HCT116 (cell line): ENCODE measurements at regions not wholly inside any gene's neighbourhood (a gene's known extent, or its start where the extent isn't known, plus 50 kb on each side); places are given as distances from the start of the nearest gene placed in this dataset.

ENCODE experiments used
- ATAC-seq: fragments of 200-7000 bp; cut with Tn5 transposase; 2 replicates; pipeline ENCODE4 v1.9.1; 2020; ENCODE audit warnings: mild to moderate bottlenecking, moderate library complexity
- BruUV-seq: library from RNA; stranded (reverse); fragments of 400-500 nt; replicated peaks from 2 replicates; lab custom pipeline; 2021; lab: Mats Ljungman, UMichigan
- CTCF ChIA-PET: fragments of 300-600 bp; sonication (Branson Sonifier 250); formaldehyde crosslinking; loops from one replicate; lab custom pipeline; 2021; ENCODE audit warnings: antibody characterized with exemption; lab: Charles Lee
- POLR2A ChIA-PET: fragments of 300-600, 350-600 bp; sonication (Branson Sonifier 250); formaldehyde crosslinking; loops from one replicate; lab custom pipeline; 2021; ENCODE audit warnings: antibody characterized with exemption; lab: Charles Lee
- RAD21 ChIA-PET, 2 experiments: fragments of 300-600 bp; sonication (Branson Sonifier 250); formaldehyde crosslinking; loops; one replicate each; lab custom pipeline; 2023; ENCODE audit warnings: low total read pairs in 2 of 2; ENCODE audit not compliant: uncharacterized antibody in 2 of 2, unreplicated experiment in 2 of 2, low non-redundant PET in 1 of 2; lab: Charles Lee
- DNase-seq: peaks from one replicate; pipeline ENCODE4 v3.0.0-alpha.2; 2010; ENCODE audit warnings: low read depth, low spot score
- H2AFZ ChIP-seq: fragments of 200-600 bp; shearing (Covaris generic), sonication (generic); 2 replicates; pipeline ENCODE4 v1.6.1; 2017; ENCODE audit warnings: low read depth, mixed run types, mixed read lengths, antibody characterized with exemption, low read length; ENCODE audit not compliant: poor library complexity, severe bottlenecking
- H3K27ac ChIP-seq: 2 replicates; pipeline ENCODE4 v1.5.1; 2012; ENCODE audit warnings: low read depth, low read length
- H3K27me3 ChIP-seq: fragments of 200-600 bp; sonication (generic); 2 replicates; pipeline ENCODE4 v1.6.1; 2016; ENCODE audit warnings: mixed run types, low read length, mixed read lengths; ENCODE audit not compliant: insufficient read depth
- H3K36me3 ChIP-seq, 2 experiments: fragments of 200-500 bp in 1 of 2; fragments of 200-600 bp in 1 of 2; sonication (Bioruptor generic) in 1 of 2; sonication (generic) in 1 of 2; 2 replicates each; pipeline versions ENCODE4 v1.5.1 to v1.6.1; 2014 to 2016; ENCODE audit warnings: low read length in 2 of 2, inconsistent platforms in 1 of 2, mixed read lengths in 1 of 2, mixed run types in 1 of 2; ENCODE audit not compliant: insufficient read depth in 2 of 2, control insufficient read depth in 1 of 2
- H3K4me1 ChIP-seq, 2 experiments: fragments of 200-600 bp in 1 of 2; sonication (generic) in 1 of 2; 2 replicates each; pipeline versions ENCODE4 v1.5.1 to v1.6.1; 2012 to 2017; ENCODE audit warnings: low read length in 2 of 2, inconsistent platforms in 1 of 2, mild to moderate bottlenecking in 1 of 2, mixed read lengths in 1 of 2, mixed run types in 1 of 2, moderate library complexity in 1 of 2; ENCODE audit not compliant: insufficient read depth in 2 of 2, control insufficient read depth in 1 of 2
- H3K4me2 ChIP-seq: fragments of 200-600 bp; sonication (generic); 2 replicates; pipeline ENCODE4 v1.6.1; 2017; ENCODE audit warnings: mixed run types, low read length, mixed read lengths
- H3K4me3 ChIP-seq, 2 experiments: fragments of 200-600 bp in 1 of 2; sonication (generic) in 1 of 2; replicated peaks in 1 of 2; 2 replicates each; pipeline ENCODE4 v1.5.1; 2011 to 2016; ENCODE audit warnings: low read length in 2 of 2, control low read depth in 1 of 2, low read depth in 1 of 2, mild to moderate bottlenecking in 1 of 2, mixed read lengths in 1 of 2, mixed run types in 1 of 2
- H3K79me2 ChIP-seq: fragments of 200-600 bp; sonication (generic); 2 replicates; pipeline ENCODE4 v1.6.1; 2017; ENCODE audit warnings: mild to moderate bottlenecking, mixed run types, low read length, moderate library complexity, mixed read lengths; ENCODE audit not compliant: insufficient read depth
- H3K9ac ChIP-seq: fragments of 200-600 bp; sonication (generic); 2 replicates; pipeline ENCODE4 v1.6.1; 2016; ENCODE audit warnings: low read length, mixed read lengths
- H3K9me2 ChIP-seq: fragments of 200-600 bp; sonication (generic), shearing (Covaris generic); 2 replicates; pipeline ENCODE4 v1.6.1; 2017; ENCODE audit warnings: mixed run types, mild to moderate bottlenecking, moderate library complexity; ENCODE audit not compliant: insufficient read depth
- H3K9me3 ChIP-seq, 2 experiments: fragments of 200-500 bp in 1 of 2; fragments of 200-600 bp in 1 of 2; sonication (Bioruptor generic) in 1 of 2; sonication (generic) in 1 of 2; 2 replicates each; pipeline ENCODE4 v1.6.1; 2014 to 2017; ENCODE audit warnings: low read length in 2 of 2, mixed read lengths in 2 of 2, inconsistent platforms in 1 of 2, low read depth in 1 of 2, mild to moderate bottlenecking in 1 of 2, mixed run types in 1 of 2, moderate library complexity in 1 of 2; ENCODE audit not compliant: control insufficient read depth in 1 of 2, insufficient read depth in 1 of 2
- H4K20me1 ChIP-seq: fragments of 200-600 bp; sonication (generic), shearing (Covaris generic); 2 replicates; pipeline ENCODE4 v1.6.1; 2017; ENCODE audit warnings: mixed run types, mild to moderate bottlenecking, moderate library complexity; ENCODE audit not compliant: insufficient read depth
- CTCF ChIP-seq, 3 experiments: fragments of 200-600 bp in 1 of 3; sonication (generic) in 1 of 3; IDR thresholded peaks in 2 of 3; conservative IDR thresholded peaks in 1 of 3; 2 replicates each; pipeline ENCODE4 v1.5.1; 2012 to 2017; ENCODE audit warnings: low read depth in 2 of 3, low read length in 2 of 3, antibody characterized with exemption in 1 of 3, borderline replicate concordance in 1 of 3, control low read depth in 1 of 3, mild to moderate bottlenecking in 1 of 3, mixed read lengths in 1 of 3, mixed run types in 1 of 3, moderate library complexity in 1 of 3; ENCODE audit not compliant: insufficient read depth in 1 of 3
- EZH2phosphoT487 ChIP-seq: fragments of 200-600 bp; IDR thresholded peaks from 2 replicates; pipeline ENCODE4 v1.6.1; 2018; ENCODE audit warnings: antibody characterized with exemption, borderline replicate concordance
- FOSL1 ChIP-seq: IDR thresholded peaks from 2 replicates; pipeline ENCODE4 v1.6.1; 2012; ENCODE audit warnings: low read depth
- POLR2AphosphoS5 ChIP-seq: IDR thresholded peaks from 2 replicates; pipeline ENCODE4 v1.6.1; 2011; ENCODE audit warnings: mild to moderate bottlenecking, low read depth, low read length, moderate library complexity
- RAD21 ChIP-seq: IDR thresholded peaks from 2 replicates; pipeline ENCODE4 v1.6.1; 2012; ENCODE audit warnings: low read depth, mild to moderate bottlenecking
- REST ChIP-seq: IDR thresholded peaks from 2 replicates; pipeline ENCODE4 v1.6.1; 2012; ENCODE audit warnings: low read depth
- ZFX ChIP-seq: fragments of 450-650 bp; IDR thresholded peaks from 2 replicates; pipeline ENCODE4 v1.6.1; 2017
- intact Hi-C: fragments of 100-400 bp; cut with micrococcal nuclease; formaldehyde crosslinking; loops from 2 replicates; pipeline ENCODE4 v1.10.0; 2022

GRCh38 chr3:182612332-182612731, 181.0 kb upstream of the ATP11B start:
- CTCF ChIA-PET: no interaction called here

More at GRCh38 chr3:182612332-182612731, 181.0 kb upstream of the ATP11B start:
- ATAC-seq: no peak
- Histone ChIP-seq H3K4me2 (no peak overlapping the region), H3K27me3 (no peaks in the 10 kb centered on the region), H3K27ac (no peak overlapping the region), H3K9me3 (no peaks in the 10 kb centered on the region), H3K79me2 (no peaks in the 10 kb centered on the region), H3K4me3 (no peak overlapping the region), H3K4me1 (peaks cover 16% of the 10 kb centered on the region in 2 experiments; a peak in 3 of 4 replicates), H3K36me3 (no peaks in the 10 kb centered on the region), H4K20me1 (no peaks in the 10 kb centered on the region), H3K9ac (no peak overlapping the region), H3K9me2 (no peaks in the 10 kb centered on the region), H2AFZ (no peak overlapping the region)
- RAD21 ChIA-PET: no interaction called here
- TF ChIP-seq EZH2phosphoT487 (no peak), CTCF (IDR thresholded peaks at IDR 0.05 in 2 of 3, conservative IDR thresholded peaks at IDR 0.05 in 1 of 3; ENCODE audit: borderline replicate concordance in 1 of 3, insufficient read depth in 1 of 3, low read depth in 2 of 3, low read length in 2 of 3) (no peak), FOSL1 (no peak), RAD21 (no peak), ZFX (no peak), REST (no peak), POLR2AphosphoS5 (no peak)
- DNase-seq: no peak
- intact Hi-C loops: loop anchor here (10.0 kb wide), 1 partner anchor 1048 kb away; no protein-coding TSS in a partner anchor
- POLR2A ChIA-PET: no interaction called here
- no TSS peak for BruUV-seq
